ENCODE measurements at regions not wholly inside any gene's neighbourhood (a gene's known extent, or its start where the extent isn't known, plus 50 kb on each side); places are given as distances from the start of the nearest gene placed in this dataset.

- FAIRE-seq (peak; percentile 4), DNase-seq (ENCODE audit: low spot score) (no peak), ATAC-seq (no peak)
- H3K27me3 ChIP-seq (ENCODE audit: control insufficient read depth in 1 of 2, insufficient read depth in 2 of 2, low read length in 2 of 2), result no peaks in the 10 kb centered on the region
- no peaks in the 10 kb centered on the region for H3K4me1 ChIP-seq (ENCODE audit: insufficient read depth, low read length)
- intact Hi-C loops (cut with micrococcal nuclease; ENCODE audit: unreplicated experiment), result no loop called here
- no peak overlapping the region for H3K27ac ChIP-seq (ENCODE audit: extremely low read length, insufficient read depth, low read length)
- no peak overlapping the region for H3K4me3 ChIP-seq (replicated peaks in 1 of 3; ENCODE audit: insufficient read depth in 1 of 3, low read depth in 2 of 3, low read length in 3 of 3)
- H3K79me2 ChIP-seq (ENCODE audit: insufficient read depth, low read length), result no peaks in the 10 kb centered on the region
- no peak for TF ChIP-seq MAX (IDR thresholded peaks at IDR 0.05)
- peak; percentile 91 for TF ChIP-seq CREB1 (IDR thresholded peaks at IDR 0.05)
- no peak for TF ChIP-seq CREB1 (CRISPR knock-in tag; IDR thresholded peaks at IDR 0.05)
- TF ChIP-seq BCL3 (CRISPR knock-in tag; IDR thresholded peaks at IDR 0.05), result no peak
- TF ChIP-seq ZNF563 (CRISPR knock-in tag; IDR thresholded peaks at IDR 0.05), result no peak
- TF ChIP-seq, protein P1, sequence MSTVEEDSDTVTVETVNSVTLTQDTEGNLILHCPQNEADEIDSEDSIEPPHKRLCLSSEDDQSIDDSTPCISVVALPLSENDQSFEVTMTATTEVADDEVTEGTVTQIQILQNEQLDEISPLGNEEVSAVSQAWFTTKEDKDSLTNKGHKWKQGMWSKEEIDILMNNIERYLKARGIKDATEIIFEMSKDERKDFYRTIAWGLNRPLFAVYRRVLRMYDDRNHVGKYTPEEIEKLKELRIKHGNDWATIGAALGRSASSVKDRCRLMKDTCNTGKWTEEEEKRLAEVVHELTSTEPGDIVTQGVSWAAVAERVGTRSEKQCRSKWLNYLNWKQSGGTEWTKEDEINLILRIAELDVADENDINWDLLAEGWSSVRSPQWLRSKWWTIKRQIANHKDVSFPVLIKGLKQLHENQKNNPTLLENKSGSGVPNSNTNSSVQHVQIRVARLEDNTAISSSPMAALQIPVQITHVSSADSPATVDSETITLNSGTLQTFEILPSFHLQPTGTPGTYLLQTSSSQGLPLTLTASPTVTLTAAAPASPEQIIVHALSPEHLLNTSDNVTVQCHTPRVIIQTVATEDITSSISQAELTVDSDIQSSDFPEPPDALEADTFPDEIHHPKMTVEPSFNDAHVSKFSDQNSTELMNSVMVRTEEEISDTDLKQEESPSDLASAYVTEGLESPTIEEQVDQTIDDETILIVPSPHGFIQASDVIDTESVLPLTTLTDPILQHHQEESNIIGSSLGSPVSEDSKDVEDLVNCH (CRISPR knock-in tag; IDR thresholded peaks at IDR 0.05), result no peak
- no peak for TF ChIP-seq HNRNPLL (IDR thresholded peaks at IDR 0.05; ENCODE audit: low read depth, low read length, poor library complexity, severe bottlenecking)
- no peaks in the 10 kb centered on the region for H3K36me3 ChIP-seq (replicated peaks in 1 of 2; ENCODE audit: control insufficient read depth in 1 of 2, insufficient read depth in 2 of 2, low read length in 2 of 2)
- no peak overlapping the region for H3K4me2 ChIP-seq (ENCODE audit: low read depth, low read length)
- ChIA-PET CTCF (ENCODE audit: low intra/inter-chr PET ratio, low total read pairs) (no interaction called here), POLR2A (no interaction called here)
- H2AFZ ChIP-seq (ENCODE audit: low read length), result no peak overlapping the region
- H3K9me3 ChIP-seq (ENCODE audit: low read length), result no peaks in the 10 kb centered on the region
- BruUV-seq (replicated peaks), result no TSS peak
- 83% methylated on average over 7 of the region's 7 CpGs for WGBS (ENCODE audit: low lambda C conversion rate)
- H4K20me1 ChIP-seq (ENCODE audit: insufficient read depth, low read length), result no peaks in the 10 kb centered on the region
- no peak overlapping the region for H3K9ac ChIP-seq (ENCODE audit: insufficient read depth, low read depth, low read length)
- in situ Hi-C loops (cut with HindIII; ENCODE audit: extremely low pct_ligation_motif_present, low pct_unique_long_range_greater_than_20kb), result no loop called here
Measured at GRCh38 chr20:7432612-7433011, 507.6 kb downstream of the HAO1 start.
